Nephron (organoid): ENCODE measurements at regions not wholly inside any gene's neighbourhood (a gene's known extent, or its start where the extent isn't known, plus 50 kb on each side); places are given as distances from the start of the nearest gene placed in this dataset.

ENCODE experiments used
- H3K27ac Mint-ChIP-seq, 3 experiments: 2 replicates each; pipeline ENCODE4 v1.8.0; 2020; ENCODE audit warnings: mixed read lengths in 3 of 3, mild to moderate bottlenecking in 2 of 3, moderate library complexity in 1 of 3
- H3K27me3 Mint-ChIP-seq: 2 replicates; pipeline ENCODE4 v1.8.0; 2021; ENCODE audit warnings: low read depth, mild to moderate bottlenecking, moderate library complexity, mixed read lengths
- H3K36me3 Mint-ChIP-seq: 2 replicates; pipeline ENCODE4 v1.8.0; 2020; ENCODE audit warnings: low read depth, mixed read lengths
- H3K4me1 Mint-ChIP-seq: 2 replicates; pipeline ENCODE4 v1.8.0; 2020; ENCODE audit warnings: mixed read lengths
- H3K4me3 Mint-ChIP-seq, 3 experiments: 2 replicates each; pipeline ENCODE4 v1.8.0; 2020; ENCODE audit warnings: mild to moderate bottlenecking in 3 of 3, mixed read lengths in 3 of 3, moderate library complexity in 2 of 3
- H3K9me3 Mint-ChIP-seq: 2 replicates; pipeline ENCODE4 v1.8.0; 2020; ENCODE audit warnings: mixed read lengths
- TF ChIP-seq, protein P1 (sequence below), 3 experiments: fragments of 200-600 bp; sonication (generic); IDR thresholded peaks; one replicate each; pipeline ENCODE4 v1.5.0; 2021; ENCODE audit warnings: antibody characterized with exemption in 3 of 3; ENCODE audit not compliant: unreplicated experiment in 3 of 3

DNA sequence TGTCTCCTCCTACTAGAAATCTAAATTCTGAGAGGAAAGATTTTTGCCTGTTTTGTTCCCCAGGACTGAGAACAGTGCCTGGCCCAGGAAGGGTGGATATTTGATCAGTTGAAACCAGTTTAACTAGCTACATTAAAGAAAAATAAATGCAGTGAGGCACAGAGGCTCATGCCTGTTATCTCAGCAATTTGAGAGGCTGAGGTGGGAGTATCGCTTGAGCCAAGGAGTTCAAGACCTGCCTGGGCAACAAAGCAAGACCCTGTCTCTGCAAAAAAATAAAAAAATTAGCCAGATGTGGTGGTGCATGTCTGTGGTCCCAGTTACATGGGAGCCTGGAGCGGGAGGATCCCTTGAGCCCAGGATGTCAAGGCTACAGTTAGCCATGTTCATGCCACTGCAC is 104.8 kb upstream of the CPEB4 start:
- Mint-ChIP-seq H3K27me3 (no peaks in the 10 kb centered on the region), H3K9me3 (no peaks in the 10 kb centered on the region), H3K27ac (peak overlapping the region in 2 of 3 experiments; percentile 21 to 79), H3K4me3 (no peak overlapping the region), H3K36me3 (no peaks in the 10 kb centered on the region), H3K4me1 (peaks cover 17% of the 10 kb centered on the region)
- TF ChIP-seq, protein P1, sequence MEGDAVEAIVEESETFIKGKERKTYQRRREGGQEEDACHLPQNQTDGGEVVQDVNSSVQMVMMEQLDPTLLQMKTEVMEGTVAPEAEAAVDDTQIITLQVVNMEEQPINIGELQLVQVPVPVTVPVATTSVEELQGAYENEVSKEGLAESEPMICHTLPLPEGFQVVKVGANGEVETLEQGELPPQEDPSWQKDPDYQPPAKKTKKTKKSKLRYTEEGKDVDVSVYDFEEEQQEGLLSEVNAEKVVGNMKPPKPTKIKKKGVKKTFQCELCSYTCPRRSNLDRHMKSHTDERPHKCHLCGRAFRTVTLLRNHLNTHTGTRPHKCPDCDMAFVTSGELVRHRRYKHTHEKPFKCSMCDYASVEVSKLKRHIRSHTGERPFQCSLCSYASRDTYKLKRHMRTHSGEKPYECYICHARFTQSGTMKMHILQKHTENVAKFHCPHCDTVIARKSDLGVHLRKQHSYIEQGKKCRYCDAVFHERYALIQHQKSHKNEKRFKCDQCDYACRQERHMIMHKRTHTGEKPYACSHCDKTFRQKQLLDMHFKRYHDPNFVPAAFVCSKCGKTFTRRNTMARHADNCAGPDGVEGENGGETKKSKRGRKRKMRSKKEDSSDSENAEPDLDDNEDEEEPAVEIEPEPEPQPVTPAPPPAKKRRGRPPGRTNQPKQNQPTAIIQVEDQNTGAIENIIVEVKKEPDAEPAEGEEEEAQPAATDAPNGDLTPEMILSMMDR (IDR thresholded peaks at IDR 0.05; ENCODE audit: unreplicated experiment in 3 of 3), result no peak

DNA sequence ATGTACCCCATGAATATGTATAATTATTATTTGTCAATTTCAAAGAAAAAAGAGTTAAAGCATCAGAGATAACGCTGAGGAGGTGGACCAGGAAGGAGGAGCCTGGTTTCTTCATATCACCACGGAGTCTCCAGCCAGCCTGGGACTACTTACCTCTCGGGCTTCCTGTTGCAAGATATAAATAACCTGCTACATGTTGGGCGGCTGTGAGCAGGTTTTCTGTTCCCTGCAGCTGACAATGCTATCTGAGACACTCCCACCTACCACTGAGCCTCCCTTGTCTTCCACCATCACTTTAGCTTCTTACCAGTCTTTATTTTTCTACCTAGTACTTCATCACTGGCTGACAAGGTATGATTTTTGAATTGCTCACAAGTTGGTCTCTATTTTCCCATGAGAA is 102.7 kb upstream of the CPEB4 start:
- Mint-ChIP-seq H3K4me1 (peaks cover 17% of the 10 kb centered on the region), H3K27ac (no peak overlapping the region), H3K36me3 (no peaks in the 10 kb centered on the region), H3K4me3 (no peak overlapping the region), H3K27me3 (no peaks in the 10 kb centered on the region), H3K9me3 (no peaks in the 10 kb centered on the region)
- TF ChIP-seq, protein P1 (IDR thresholded peaks at IDR 0.05; ENCODE audit: unreplicated experiment in 3 of 3), result no peak

DNA sequence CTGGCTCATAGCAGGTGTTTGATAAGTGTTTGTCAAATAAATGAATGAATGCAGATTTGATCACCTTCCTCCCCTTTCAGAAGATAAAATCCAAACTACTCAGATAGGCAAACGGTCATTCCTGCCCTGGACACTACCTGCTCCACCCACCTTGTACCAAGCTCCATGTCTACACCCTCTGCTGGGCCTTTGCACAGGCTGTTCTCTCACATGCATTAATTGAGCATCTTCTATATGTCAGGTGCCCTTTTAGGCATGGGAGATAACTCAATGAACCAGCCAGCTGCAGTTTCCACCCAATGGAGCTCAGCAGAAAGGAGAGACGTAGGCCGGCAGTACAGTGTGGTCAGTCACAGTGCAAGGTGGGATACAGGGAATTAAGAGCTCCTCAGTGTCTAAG is 102.3 kb upstream of the CPEB4 start:
- TF ChIP-seq, protein P1 (IDR thresholded peaks at IDR 0.05; ENCODE audit: unreplicated experiment in 3 of 3), result no peak
- Mint-ChIP-seq H3K9me3 (no peaks in the 10 kb centered on the region), H3K27ac (no peak overlapping the region), H3K27me3 (no peaks in the 10 kb centered on the region), H3K4me1 (peaks cover 17% of the 10 kb centered on the region), H3K4me3 (no peak overlapping the region), H3K36me3 (no peaks in the 10 kb centered on the region)

DNA sequence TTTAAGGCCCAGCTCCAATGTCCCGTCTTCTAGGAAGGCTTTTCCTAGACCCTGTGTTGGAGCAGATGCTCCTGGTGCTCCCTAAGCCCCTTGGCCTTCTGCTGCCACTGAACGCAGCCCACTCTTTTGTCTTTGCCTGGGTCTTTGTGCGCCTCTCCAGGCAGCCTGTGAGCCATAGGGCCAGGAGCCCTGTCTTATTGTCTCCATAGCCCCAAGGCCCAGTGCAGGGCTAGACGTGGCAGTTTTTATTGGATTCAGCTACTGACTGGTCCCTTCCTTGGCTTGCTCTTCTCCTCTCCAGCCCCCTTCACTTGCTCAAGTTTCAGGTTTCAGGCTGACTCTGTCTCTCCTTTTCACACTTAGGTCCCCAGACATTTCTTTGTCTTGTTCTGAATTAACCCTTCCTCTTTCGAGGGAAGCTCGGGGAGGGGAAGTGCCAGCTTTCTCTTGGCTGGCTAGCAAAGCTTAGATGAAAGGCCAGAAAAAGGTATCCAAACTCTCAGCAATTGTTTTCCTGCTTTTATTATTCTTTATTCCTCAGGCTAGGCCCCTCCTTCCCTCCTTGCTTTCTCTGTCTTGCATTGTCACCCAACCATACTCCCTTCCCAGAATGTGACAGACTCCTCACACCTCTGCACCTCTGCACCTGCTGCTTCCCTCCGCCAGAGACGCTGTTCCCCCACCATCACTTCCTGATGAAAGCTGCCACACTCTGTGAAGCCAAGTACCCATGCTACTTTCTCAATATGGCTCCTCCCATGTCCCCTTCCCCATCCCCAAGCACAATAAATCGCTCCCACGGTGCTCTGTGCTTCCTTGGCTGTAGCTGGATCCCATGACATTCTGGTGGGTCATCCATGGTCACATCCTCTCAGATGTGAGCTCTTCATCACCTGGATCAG is 101.6 kb upstream of the CPEB4 start:
- Mint-ChIP-seq H3K27me3 (no peaks in the 10 kb centered on the region), H3K4me3 (no peak overlapping the region), H3K4me1 (peaks cover 15% of the 10 kb centered on the region), H3K9me3 (no peaks in the 10 kb centered on the region), H3K36me3 (no peaks in the 10 kb centered on the region), H3K27ac (peak overlapping the region in 1 of 3 experiments; percentile 3)
- TF ChIP-seq, protein P1 (IDR thresholded peaks at IDR 0.05; ENCODE audit: unreplicated experiment in 3 of 3), result no peak

DNA sequence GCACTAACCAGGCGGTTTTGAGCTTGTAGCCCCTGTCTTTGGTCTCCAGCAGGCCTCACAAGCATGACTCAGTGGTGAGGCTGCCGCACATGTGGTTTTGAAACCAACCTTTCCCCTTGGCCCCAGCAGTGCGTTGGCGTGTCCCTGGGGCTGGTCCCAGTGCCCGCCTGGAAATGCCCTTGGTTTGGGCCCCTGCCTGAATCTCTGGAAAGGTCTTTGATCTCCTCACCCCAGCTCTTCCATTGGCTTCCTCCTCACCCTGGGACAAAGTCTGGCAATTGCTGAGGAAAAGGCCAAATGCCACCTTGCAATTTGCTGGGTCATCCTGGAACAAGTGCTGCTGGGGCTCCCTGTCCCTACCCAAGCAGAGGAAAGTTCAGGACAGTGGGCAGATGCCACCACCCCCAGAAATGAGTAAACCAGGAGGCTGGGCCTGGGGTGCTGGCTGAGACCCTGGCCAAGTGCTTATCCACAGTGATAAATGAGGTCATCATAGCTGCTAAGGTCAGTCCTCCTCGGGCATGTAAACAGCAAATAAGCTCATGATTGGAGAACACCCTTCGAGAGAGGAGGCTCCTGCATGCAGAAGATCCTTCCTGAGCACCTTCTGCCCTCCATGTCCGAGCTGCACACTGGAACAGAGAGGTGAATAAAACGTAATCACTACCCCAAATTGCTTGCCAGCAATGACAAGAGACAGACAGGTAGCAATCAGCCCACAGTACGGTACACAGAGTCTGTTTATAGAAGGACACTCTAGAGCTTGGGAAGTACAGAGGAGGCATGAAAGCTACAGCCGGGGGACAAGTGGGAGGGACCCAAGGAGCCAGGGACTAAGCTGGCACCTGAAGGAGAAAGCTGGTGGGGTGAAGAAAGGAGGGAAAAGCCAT is 98.9 kb upstream of the CPEB4 start:
- TF ChIP-seq, protein P1 (IDR thresholded peaks at IDR 0.05; ENCODE audit: unreplicated experiment in 3 of 3), result no peak
- no peaks in the 10 kb centered on the region for H3K36me3 Mint-ChIP-seq
- peaks cover 4% of the 10 kb centered on the region for H3K27me3 Mint-ChIP-seq
- no peak overlapping the region for H3K4me3 Mint-ChIP-seq
- no peaks in the 10 kb centered on the region for H3K4me1 Mint-ChIP-seq
- no peaks in the 10 kb centered on the region for H3K9me3 Mint-ChIP-seq
- H3K27ac Mint-ChIP-seq, result no peak overlapping the region
